ENCODE measurements at regions not wholly inside any gene's neighbourhood (a gene's known extent, or its start where the extent isn't known, plus 50 kb on each side); places are given as distances from the start of the nearest gene placed in this dataset.

GRCh38 chr5:68793074-68793473 lies 300.7 kb upstream of the SLC30A5 start:
- TF ChIP-seq FOXP2 (optimal IDR thresholded peaks at IDR 0.05; ENCODE audit: borderline replicate concordance, extremely low read depth, extremely low read length, insufficient read depth) (no peak), POLR2AphosphoS5 (IDR thresholded peaks at IDR 0.05; ENCODE audit: low read depth, low read length) (no peak), REST (IDR thresholded peaks at IDR 0.05; ENCODE audit: insufficient read depth in 1 of 2, low read depth in 2 of 2, low read length in 2 of 2) (no peak), SIN3A (IDR thresholded peaks at IDR 0.05; ENCODE audit: borderline replicate concordance, insufficient read depth, low read length) (no peak), TAF1 (IDR thresholded peaks at IDR 0.05; ENCODE audit: borderline replicate concordance, insufficient read depth, low read length) (no peak)

DNA sequence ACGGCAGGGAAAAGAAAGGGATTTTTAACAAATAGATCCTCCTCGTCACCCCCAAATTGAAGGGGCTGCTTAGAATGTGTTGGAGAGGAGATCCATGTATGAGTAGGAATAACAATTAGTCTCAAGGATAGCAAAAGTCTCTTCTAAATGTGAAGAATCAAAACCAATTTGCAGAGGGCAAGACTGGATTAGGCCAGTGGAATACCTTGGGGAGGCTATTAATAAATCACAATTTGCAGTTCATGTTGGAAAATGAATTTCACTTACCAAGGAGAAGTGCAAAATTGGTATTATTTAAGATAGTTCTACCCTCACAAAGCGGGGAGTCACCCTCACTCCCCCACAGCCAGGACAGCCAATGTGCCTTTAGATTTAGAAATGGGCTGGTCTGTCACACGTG lies 299.8 kb upstream of the SLC30A5 start:
- no peak for TF ChIP-seq POLR2AphosphoS5 (IDR thresholded peaks at IDR 0.05; ENCODE audit: low read depth, low read length)
- no peak for TF ChIP-seq TAF1 (IDR thresholded peaks at IDR 0.05; ENCODE audit: borderline replicate concordance, insufficient read depth, low read length)
- TF ChIP-seq REST (IDR thresholded peaks at IDR 0.05; ENCODE audit: insufficient read depth in 1 of 2, low read depth in 2 of 2, low read length in 2 of 2) = no peak
- TF ChIP-seq FOXP2 (optimal IDR thresholded peaks at IDR 0.05; ENCODE audit: borderline replicate concordance, extremely low read depth, extremely low read length, insufficient read depth) = no peak
- TF ChIP-seq SIN3A (IDR thresholded peaks at IDR 0.05; ENCODE audit: borderline replicate concordance, insufficient read depth, low read length) = no peak

DNA sequence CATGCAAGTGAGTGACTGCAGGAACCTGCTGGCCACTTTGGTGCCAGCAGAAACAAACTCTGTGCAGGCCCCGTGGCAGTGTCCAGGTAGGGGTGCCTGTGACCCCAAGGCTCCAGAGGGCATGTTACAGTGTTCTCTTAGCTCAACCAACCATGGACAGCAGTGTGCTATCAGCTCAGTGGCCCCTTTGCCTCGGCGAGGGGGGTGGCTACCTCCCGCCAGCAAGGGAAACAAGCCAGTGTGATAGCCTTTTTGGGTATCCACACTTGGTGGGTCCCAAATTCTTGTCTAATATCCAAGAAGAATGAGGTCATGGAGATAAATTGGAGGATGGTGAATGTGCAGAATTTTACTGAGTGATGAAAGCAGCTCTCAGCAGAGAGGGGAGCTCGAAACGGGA lies 298.6 kb upstream of the SLC30A5 start:
- TF ChIP-seq POLR2AphosphoS5 (IDR thresholded peaks at IDR 0.05; ENCODE audit: low read depth, low read length) = no peak
- TF ChIP-seq TAF1 (IDR thresholded peaks at IDR 0.05; ENCODE audit: borderline replicate concordance, insufficient read depth, low read length) = no peak
- no peak for TF ChIP-seq REST (IDR thresholded peaks at IDR 0.05; ENCODE audit: insufficient read depth in 1 of 2, low read depth in 2 of 2, low read length in 2 of 2)
- TF ChIP-seq SIN3A (IDR thresholded peaks at IDR 0.05; ENCODE audit: borderline replicate concordance, insufficient read depth, low read length) = no peak
- TF ChIP-seq FOXP2 (optimal IDR thresholded peaks at IDR 0.05; ENCODE audit: borderline replicate concordance, extremely low read depth, extremely low read length, insufficient read depth) = no peak

GRCh38 chr5:68798877-68799843 lies 294.7 kb upstream of the SLC30A5 start:
- TF ChIP-seq TAF1 (IDR thresholded peaks at IDR 0.05; ENCODE audit: borderline replicate concordance, insufficient read depth, low read length) (no peak), POLR2AphosphoS5 (IDR thresholded peaks at IDR 0.05; ENCODE audit: low read depth, low read length) (no peak), REST (IDR thresholded peaks at IDR 0.05; ENCODE audit: insufficient read depth in 1 of 2, low read depth in 2 of 2, low read length in 2 of 2) (no peak), FOXP2 (optimal IDR thresholded peaks at IDR 0.05; ENCODE audit: borderline replicate concordance, extremely low read depth, extremely low read length, insufficient read depth) (no peak), SIN3A (IDR thresholded peaks at IDR 0.05; ENCODE audit: borderline replicate concordance, insufficient read depth, low read length) (no peak)

All from PFSK-1 (cell line).